Right atrium auricular region (tissue), 2 donors: ENCODE measurements at regions not wholly inside any gene's neighbourhood (a gene's known extent, or its start where the extent isn't known, plus 50 kb on each side); places are given as distances from the start of the nearest gene placed in this dataset.

ENCODE experiments used
- DNase-seq: peaks from one replicate; pipeline ENCODE4 v3.0.0-alpha.2; 2019; ENCODE audit warnings: low spot score
- H3K27ac ChIP-seq, 2 donors: fragments of 200-600 bp; sonication (generic); 1 replicate in 1 of 2; 2 replicates in 1 of 2; pipeline ENCODE4 v1.5.1; 2016 to 2019
- H3K27me3 ChIP-seq, 2 donors: fragments of 200-600 bp; sonication (generic); one replicate each; pipeline versions ENCODE4 v1.5.1 to v1.6.0; 2017 to 2019
- H3K36me3 ChIP-seq: fragments of 200-600 bp; sonication (generic); one replicate; pipeline ENCODE4 v1.5.1; 2016
- H3K4me1 ChIP-seq, 2 donors: fragments of 200-600 bp; sonication (generic); one replicate each; pipeline versions ENCODE4 v1.5.1 to v1.6.0; 2017 to 2019
- H3K4me3 ChIP-seq, 2 donors: fragments of 200-600 bp; sonication (generic); 1 replicate in 1 of 2; 2 replicates in 1 of 2; pipeline ENCODE4 v1.5.1; 2017 to 2019; ENCODE audit warnings: mild to moderate bottlenecking in 1 of 2, moderate library complexity in 1 of 2
- H3K9me3 ChIP-seq, 2 donors: fragments of 200-600 bp; sonication (generic); one replicate each; pipeline ENCODE4 v1.5.1; 2019
- CTCF ChIP-seq, 2 donors: fragments of 200-600 bp; sonication (generic); IDR thresholded peaks; one replicate each; pipeline ENCODE4 v1.5.1; 2019; ENCODE audit warnings: antibody characterized with exemption in 2 of 2

DNA sequence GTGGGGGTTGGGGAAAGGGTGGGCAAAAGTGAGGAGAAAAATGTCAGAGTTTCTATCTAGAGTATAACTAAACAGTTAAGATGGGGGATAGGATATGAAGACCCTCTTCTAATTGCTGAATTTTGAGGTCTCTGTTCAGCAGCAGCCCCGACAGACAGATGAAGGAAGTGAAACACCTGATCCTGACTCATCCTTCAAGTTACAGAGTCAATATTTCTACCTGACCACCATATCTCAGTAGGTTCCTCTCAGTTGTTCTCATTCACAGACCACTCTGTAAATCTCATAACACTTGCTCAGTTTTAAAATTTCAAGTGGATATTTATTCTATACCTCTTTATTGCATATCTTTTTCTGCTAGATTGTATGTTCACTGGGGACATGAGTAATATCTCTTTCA, 69.5 kb downstream of the CCDC54 start:
- no peaks in the 10 kb centered on the region for H3K27me3 ChIP-seq
- H3K9me3 ChIP-seq: no peaks in the 10 kb centered on the region

DNA sequence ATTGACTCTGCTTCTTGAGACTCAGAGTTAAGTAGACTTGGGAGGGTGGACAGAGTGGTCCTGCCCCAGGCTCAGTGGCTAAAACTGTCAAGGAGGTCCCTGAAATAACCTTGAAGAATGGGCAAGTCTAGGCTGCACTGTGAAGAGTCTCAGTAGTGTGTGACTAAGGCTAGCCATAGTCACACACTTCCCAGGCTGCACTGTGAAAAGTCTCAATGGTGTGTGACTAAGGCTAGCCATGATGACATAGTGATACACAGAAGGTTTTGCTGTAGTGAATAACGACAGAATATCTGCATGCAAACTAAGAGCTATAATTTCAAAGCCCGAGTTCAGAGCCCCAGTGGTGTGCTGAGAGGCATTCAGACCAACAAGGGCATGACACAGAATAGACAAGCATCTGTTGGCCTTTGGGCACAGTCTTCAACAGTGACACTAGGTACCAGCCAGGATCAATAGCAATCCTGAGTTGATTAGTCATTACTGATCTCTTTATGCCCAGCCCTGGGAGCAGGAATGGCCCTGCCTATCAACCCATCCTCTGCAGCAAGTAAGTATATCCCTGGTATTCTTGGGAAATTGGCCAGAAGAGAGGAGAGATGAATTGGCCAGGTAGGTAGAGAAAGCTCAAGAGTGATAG, 72.4 kb upstream of the BBX start:
- no peaks in the 10 kb centered on the region for H3K4me1 ChIP-seq
- no peak overlapping the region for H3K27ac ChIP-seq
- no peaks in the 10 kb centered on the region for H3K9me3 ChIP-seq
- H3K4me3 ChIP-seq: no peak overlapping the region
- no peak for TF ChIP-seq CTCF (IDR thresholded peaks at IDR 0.05)
- no peaks in the 10 kb centered on the region for H3K27me3 ChIP-seq
- no peaks in the 10 kb centered on the region for H3K36me3 ChIP-seq
- no peak for DNase-seq

More for the DNA sequence above, 69.5 kb downstream of the CCDC54 start:
- TF ChIP-seq CTCF (IDR thresholded peaks at IDR 0.05): no peak
- Histone ChIP-seq H3K4me3 (no peak overlapping the region), H3K36me3 (no peaks in the 10 kb centered on the region), H3K4me1 (no peaks in the 10 kb centered on the region), H3K27ac (no peak overlapping the region)
- DNase-seq: no peak

- DNase-seq: no peak
- no peak for TF ChIP-seq CTCF (IDR thresholded peaks at IDR 0.05)
- Histone ChIP-seq H3K27ac (no peak overlapping the region), H3K36me3 (no peaks in the 10 kb centered on the region), H3K27me3 (no peaks in the 10 kb centered on the region), H3K4me3 (no peak overlapping the region), H3K9me3 (no peaks in the 10 kb centered on the region), H3K4me1 (no peaks in the 10 kb centered on the region)
These were observed 70.3 kb upstream of the BBX start for GRCh38 chr3:107452436-107452835.

DNA sequence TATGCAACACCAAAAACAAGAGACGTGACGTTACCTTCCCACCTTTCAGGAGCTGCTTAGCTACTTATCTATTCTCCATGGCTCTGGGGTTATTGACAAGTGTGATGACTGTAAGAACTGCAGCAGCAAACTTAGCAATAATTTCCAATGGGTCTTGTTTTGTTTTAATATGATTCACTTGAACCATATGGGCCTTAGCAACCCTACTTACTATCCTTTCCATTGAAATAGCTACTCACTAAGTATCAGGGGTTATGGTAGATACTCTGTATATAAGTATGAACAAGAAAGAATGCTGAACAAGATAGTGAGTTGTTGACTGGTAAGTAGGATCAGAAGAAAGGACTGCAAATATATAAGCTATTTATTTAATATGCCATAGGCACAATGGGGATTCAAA, 69.3 kb upstream of the BBX start:
- Histone ChIP-seq H3K27ac (no peak overlapping the region), H3K9me3 (no peaks in the 10 kb centered on the region), H3K4me1 (no peaks in the 10 kb centered on the region), H3K27me3 (no peaks in the 10 kb centered on the region), H3K36me3 (no peaks in the 10 kb centered on the region), H3K4me3 (no peak overlapping the region)
- no peak for DNase-seq
- TF ChIP-seq CTCF (IDR thresholded peaks at IDR 0.05): no peak

DNA sequence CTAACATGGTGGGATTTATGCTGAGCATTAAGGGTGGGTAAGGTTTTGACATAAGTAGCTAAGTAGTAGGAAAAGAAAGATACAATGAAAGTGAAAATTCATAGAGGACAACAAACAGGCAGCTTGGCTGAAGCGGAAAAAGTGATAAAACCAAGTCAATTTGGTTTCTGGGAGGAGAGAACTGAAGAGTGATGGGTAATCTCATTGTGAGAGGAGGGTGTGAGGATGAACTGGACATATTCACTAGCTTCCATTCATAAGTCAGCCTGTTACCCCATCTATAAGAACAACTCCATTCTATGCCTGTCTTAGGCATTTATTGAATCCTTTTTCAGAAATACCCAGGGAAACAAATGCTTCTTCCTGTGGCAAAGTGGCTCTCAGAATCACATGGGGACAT, 67.1 kb upstream of the BBX start:
- H3K27ac ChIP-seq: no peak overlapping the region
- H3K9me3 ChIP-seq: no peaks in the 10 kb centered on the region
- no peaks in the 10 kb centered on the region for H3K27me3 ChIP-seq
- TF ChIP-seq CTCF (IDR thresholded peaks at IDR 0.05): no peak
- no peaks in the 10 kb centered on the region for H3K36me3 ChIP-seq
- DNase-seq: no peak
- H3K4me1 ChIP-seq: no peaks in the 10 kb centered on the region
- no peak overlapping the region for H3K4me3 ChIP-seq

DNA sequence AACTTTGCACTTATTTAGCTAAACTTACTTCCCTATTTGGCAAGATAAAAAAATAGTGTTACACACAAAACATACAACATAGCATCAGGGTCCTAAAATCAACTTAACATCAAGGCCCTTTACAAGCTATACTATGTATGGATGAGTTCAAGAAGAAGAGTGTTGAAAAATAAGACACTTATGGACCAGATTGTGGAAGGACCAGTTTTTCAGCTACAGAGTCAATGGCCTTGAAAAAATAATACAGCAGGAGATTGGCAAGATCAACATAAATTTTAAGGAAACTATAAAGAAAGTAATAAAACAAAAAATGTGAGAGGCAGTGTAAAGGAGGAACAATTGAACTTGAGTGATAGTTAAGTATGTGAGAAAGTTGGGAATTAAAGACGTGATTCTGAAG, 66.3 kb upstream of the BBX start:
- Histone ChIP-seq H3K4me3 (no peak overlapping the region), H3K36me3 (no peaks in the 10 kb centered on the region), H3K9me3 (no peaks in the 10 kb centered on the region), H3K27ac (no peak overlapping the region), H3K4me1 (no peaks in the 10 kb centered on the region), H3K27me3 (no peaks in the 10 kb centered on the region)
- TF ChIP-seq CTCF (IDR thresholded peaks at IDR 0.05): no peak
- no peak for DNase-seq
